GM12878 (cell line): ENCODE measurements at regions not wholly inside any gene's neighbourhood (a gene's known extent, or its start where the extent isn't known, plus 50 kb on each side); places are given as distances from the start of the nearest gene placed in this dataset.

ENCODE experiments used
- ATAC-seq: fragments of 200-7000 bp; cut with Tn5 transposase; 3 replicates; pipeline ENCODE4 v1.9.1; 2020; ENCODE audit warnings: mild to moderate bottlenecking, moderate library complexity
- BruUV-seq: library from RNA; stranded (reverse); fragments of 400-500 nt; replicated peaks from 2 replicates; lab custom pipeline; 2021; lab: Mats Ljungman, UMichigan
- CTCF ChIA-PET: fragments of 300-600 bp; sonication (Branson Sonifier 250); formaldehyde crosslinking; extraction: SDS; loops from one replicate; lab custom pipeline; 2021; ENCODE audit warnings: inconsistent platforms; lab: Yijun Ruan, JAX
- POLR2A ChIA-PET: fragments of 350-600 bp; formaldehyde crosslinking; extraction: SDS; loops from one replicate; lab custom pipeline; 2021; ENCODE audit warnings: inconsistent platforms; lab: Charles Lee
- RAD21 ChIA-PET: fragments of 300-600 bp; sonication (Branson Sonifier 250); formaldehyde crosslinking; loops from one replicate; lab custom pipeline; 2023; ENCODE audit warnings: antibody characterized with exemption; ENCODE audit not compliant: unreplicated experiment; lab: Charles Lee
- SMC1A ChIA-PET: fragments of 300-600 bp; sonication (Branson Sonifier 250); formaldehyde crosslinking; loops from one replicate; lab custom pipeline; 2023; ENCODE audit not compliant: unreplicated experiment, uncharacterized antibody; lab: Charles Lee
- DNase-seq: peaks from one replicate; pipeline ENCODE4 v3.0.0-alpha.2; 2011; ENCODE audit warnings: low read depth, low spot score
- FAIRE-seq: peaks from 3 replicates; lab custom pipeline; 2011; peaks lifted over from hg19 to GRCh38; lab: Jason Lieb, UNC
- H2AFZ ChIP-seq: 2 replicates; pipeline ENCODE4 v1.6.0; 2011; ENCODE audit warnings: low read depth, low read length, control low read depth; ENCODE audit not compliant: control insufficient read depth
- H3K27ac ChIP-seq: 2 replicates; pipeline ENCODE4 v1.5.1; 2011; ENCODE audit warnings: control low read depth; ENCODE audit not compliant: control insufficient read depth, insufficient read depth
- H3K27me3 ChIP-seq, 2 experiments: replicated peaks in 1 of 2; 2 replicates each; pipeline versions ENCODE4 v1.6.0 to v1.6.1; 2011; ENCODE audit warnings: low read length in 1 of 2; ENCODE audit not compliant: control insufficient read depth in 2 of 2, insufficient read depth in 2 of 2
- H3K36me3 ChIP-seq, 2 experiments: 2 replicates each; pipeline ENCODE4 v1.5.1; 2011; ENCODE audit warnings: low read length in 1 of 2; ENCODE audit not compliant: control insufficient read depth in 2 of 2, insufficient read depth in 2 of 2
- H3K4me1 ChIP-seq: 2 replicates; pipeline ENCODE4 v1.6.1; 2011; ENCODE audit warnings: mild to moderate bottlenecking, low read length, moderate library complexity, mixed read lengths; ENCODE audit not compliant: control insufficient read depth, insufficient read depth
- H3K4me2 ChIP-seq: 2 replicates; pipeline ENCODE4 v1.6.0; 2011; ENCODE audit warnings: control low read depth; ENCODE audit not compliant: control insufficient read depth, insufficient read depth
- H3K4me3 ChIP-seq: fragments of 200-600 bp; sonication (generic); 2 replicates; pipeline ENCODE4 v1.5.1; 2016
- H3K79me2 ChIP-seq: 2 replicates; pipeline ENCODE4 v1.6.0; 2011; ENCODE audit warnings: low read length; ENCODE audit not compliant: control insufficient read depth, insufficient read depth
- H3K9ac ChIP-seq: 2 replicates; pipeline ENCODE4 v1.8.0; 2011; ENCODE audit warnings: low read length, control low read depth, mixed read lengths; ENCODE audit not compliant: control insufficient read depth, insufficient read depth
- H3K9me3 ChIP-seq: replicated peaks from 3 replicates; pipeline ENCODE4 v1.5.1; 2011; ENCODE audit warnings: mild to moderate bottlenecking, low read length; ENCODE audit not compliant: control insufficient read depth, insufficient read depth
- H4K20me1 ChIP-seq: 2 replicates; pipeline ENCODE4 v1.6.0; 2011; ENCODE audit not compliant: control insufficient read depth, insufficient read depth
- EED ChIP-seq: sonication (generic); IDR thresholded peaks from 2 replicates; pipeline ENCODE4 v1.6.1; 2016; ENCODE audit warnings: antibody characterized with exemption, low read depth
- ESRRA ChIP-seq: IDR thresholded peaks from 2 replicates; pipeline ENCODE4 v1.6.1; 2012; ENCODE audit warnings: mild to moderate bottlenecking, low read length, improper control_type of control experiment
- ETV6 ChIP-seq, 2 experiments: fragments of 450-650 bp in 1 of 2; IDR thresholded peaks in 1 of 2; conservative IDR thresholded peaks in 1 of 2; 2 replicates each; pipeline ENCODE4 v1.6.1; 2014; ENCODE audit warnings: antibody characterized with exemption in 1 of 2, borderline replicate concordance in 1 of 2, low read depth in 1 of 2, mild to moderate bottlenecking in 1 of 2, moderate library complexity in 1 of 2
- GABPA ChIP-seq: IDR thresholded peaks from 2 replicates; pipeline ENCODE4 v1.6.1; 2014; ENCODE audit warnings: antibody characterized with exemption, low read depth, mild to moderate bottlenecking, inconsistent platforms
- HDAC2 ChIP-seq: fragments of 200-600 bp; sonication (generic); IDR thresholded peaks from 2 replicates; pipeline ENCODE4 v1.6.1; 2017
- NBN ChIP-seq: fragments of 450-650 bp; IDR thresholded peaks from 2 replicates; pipeline ENCODE4 v1.6.1; 2016
- NFYB ChIP-seq: IDR thresholded peaks from 2 replicates; pipeline ENCODE4 v1.6.1; 2011; ENCODE audit warnings: low read depth, mild to moderate bottlenecking, low read length, improper control_type of control experiment, moderate library complexity; ENCODE audit not compliant: insufficient read depth
- PAX8 ChIP-seq: fragments of 450-650 bp; IDR thresholded peaks from 2 replicates; pipeline ENCODE4 v1.6.1; 2017; ENCODE audit warnings: mild to moderate bottlenecking, moderate library complexity
- SIN3A ChIP-seq: IDR thresholded peaks from 2 replicates; pipeline ENCODE4 v1.6.1; 2012; ENCODE audit warnings: low read depth, low read length, improper control_type of control experiment
- SUPT20H ChIP-seq: IDR thresholded peaks from 2 replicates; pipeline ENCODE4 v1.6.1; 2011; ENCODE audit warnings: low read depth, mild to moderate bottlenecking, low read length, moderate library complexity, borderline replicate concordance; ENCODE audit not compliant: control insufficient read depth
- TCF12 ChIP-seq: IDR thresholded peaks from 2 replicates; pipeline ENCODE4 v1.6.1; 2011; ENCODE audit warnings: low read depth, mild to moderate bottlenecking, low read length
- YY1 ChIP-seq: IDR thresholded peaks from 2 replicates; pipeline ENCODE4 v1.6.1; 2011; ENCODE audit warnings: low read depth, mild to moderate bottlenecking, low read length
- WGBS: methylation state at CpG from one replicate; pipeline ENCODE4 v1.1.6; 2016; ENCODE audit warnings: low lambda C conversion rate; ENCODE audit not compliant: insufficient replicate concordance, insufficient coverage; ENCODE audit errors: missing lambda C conversion rate; 5-methylcytosine and 5-hydroxymethylcytosine counted together
- in situ Hi-C: fragments of 300-500 bp; cut with MboI; formaldehyde crosslinking; loops from 9 replicates; pipeline ENCODE4 v1.14.3; 2018; ENCODE audit warnings: mixed read lengths
- intact Hi-C: fragments of 100-400 bp; cut with micrococcal nuclease; formaldehyde crosslinking; loops from one replicate; pipeline ENCODE4 v1.14.2; 2022; ENCODE audit not compliant: unreplicated experiment
- TF ChIP-seq, protein P1 (sequence below): fragments of 150-350 bp; IDR thresholded peaks from 2 replicates; pipeline ENCODE4 v1.6.1; 2014; ENCODE audit warnings: mild to moderate bottlenecking, low read depth, low read length
- TF ChIP-seq, protein P2 (sequence below): fragments of 450-650 bp; IDR thresholded peaks from 2 replicates; pipeline ENCODE4 v1.6.1; 2017; ENCODE audit warnings: borderline replicate concordance

DNA sequence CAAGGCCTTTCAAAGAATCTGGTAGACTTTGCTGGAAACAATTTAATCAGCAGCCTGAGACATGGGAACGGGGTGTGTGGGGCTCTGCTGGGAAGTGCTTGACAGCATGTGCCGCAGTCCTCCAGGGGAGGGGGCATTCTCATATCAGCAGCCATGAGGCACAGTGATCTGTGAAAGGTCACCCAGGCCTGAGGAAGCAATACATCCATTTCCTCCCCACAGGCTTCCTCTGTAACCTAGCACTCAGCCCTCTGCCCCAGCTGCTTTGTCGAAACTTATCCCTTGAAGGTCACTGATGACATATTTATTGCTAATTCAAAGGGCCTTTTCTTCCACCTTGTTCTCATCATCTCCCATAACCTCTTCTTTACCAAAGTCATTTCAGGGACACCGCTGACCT, 103.3 kb downstream of the TNFAIP3 start:
- RAD21 ChIA-PET, result interaction anchor here (2.6 kb wide), 1 partner anchor 20 kb away, joined by 13 read pairs; no protein-coding TSS in a partner anchor
- DNase-seq (no peak), ATAC-seq (peak; percentile 35), FAIRE-seq (peak; percentile 57)
- WGBS, result 23% methylated on average over 4 of the region's 4 CpGs
- TF ChIP-seq TCF12, result no peak
- peak; percentile 59 for TF ChIP-seq GABPA
- no peak for TF ChIP-seq NBN
- no peak for TF ChIP-seq NFYB
- TF ChIP-seq ETV6 (conservative IDR thresholded peaks at IDR 0.05 in 1 of 2, IDR thresholded peaks at IDR 0.05 in 1 of 2; ENCODE audit: borderline replicate concordance in 1 of 2, low read depth in 1 of 2), result peak in 1 of 2 experiments; percentile 88; a peak in 2 of 4 replicates
- TF ChIP-seq EED, result peak; percentile 22; the same call in 1 of the 2 replicates
- TF ChIP-seq YY1, result 0 out of 2 replicates have a peak, but pooled peaks have one; percentile 11
- CTCF ChIA-PET, result interaction anchor here (1.7 to 9.1 kb wide), 6 partner anchors 12 to 266 kb away, joined by 5 to 83 read pairs (median 9); no protein-coding TSS in a partner anchor
- no peak overlapping the region for H3K4me3 ChIP-seq
- in situ Hi-C loops, result no loop called here
- no peaks in the 10 kb centered on the region for H3K9me3 ChIP-seq
- SMC1A ChIA-PET, result interaction anchor here (1.4 to 3.9 kb wide), 5 partner anchors 10 to 266 kb away, joined by 3 to 50 read pairs (median 6); no protein-coding TSS in a partner anchor
- H3K79me2 ChIP-seq, result no peaks in the 10 kb centered on the region
- H3K4me2 ChIP-seq, result peak overlapping the region; percentile 30
- no TSS peak for BruUV-seq
- POLR2A ChIA-PET, result interaction anchor here (0.7 kb wide), 1 partner anchor 74 kb away, joined by 5 read pairs; no protein-coding TSS in a partner anchor
- no peak overlapping the region for H3K9ac ChIP-seq
- no peaks in the 10 kb centered on the region for H3K27me3 ChIP-seq
- no peak overlapping the region for H3K27ac ChIP-seq
- no peaks in the 10 kb centered on the region for H4K20me1 ChIP-seq
- H3K36me3 ChIP-seq, result no peaks in the 10 kb centered on the region
- H3K4me1 ChIP-seq, result peaks cover 33% of the 10 kb centered on the region
- intact Hi-C loops, result no loop called here
- H2AFZ ChIP-seq, result peak overlapping the region; percentile 4; the same call in 1 of the 2 replicates

DNA sequence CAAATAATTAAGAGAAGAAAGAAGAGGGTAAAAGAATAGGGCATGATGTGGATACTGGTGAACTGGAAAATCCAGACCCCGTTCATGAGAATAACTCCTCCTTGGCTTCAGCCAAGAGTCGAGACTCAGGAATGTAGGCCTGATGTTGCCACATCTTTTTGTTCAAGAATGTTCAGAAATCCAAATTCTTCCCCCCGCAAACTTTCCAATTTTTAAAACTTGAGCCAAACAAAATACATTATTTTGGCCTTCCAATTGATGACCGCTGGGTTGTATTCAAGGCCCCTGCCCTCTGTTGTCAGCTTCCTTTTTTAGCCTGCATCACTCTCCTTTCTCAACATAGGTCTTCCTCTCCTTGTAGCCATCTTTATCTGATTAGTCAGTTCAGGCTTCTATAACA, 106.1 kb downstream of the TNFAIP3 start:
- ChIA-PET RAD21 (interaction anchor here (0.6 to 0.7 kb wide), 2 partner anchors 23 to 267 kb away, joined by 3 read pairs; no protein-coding TSS in a partner anchor), POLR2A (no interaction called here), SMC1A (interaction anchor here (1.1 to 3.9 kb wide), 3 partner anchors 15 to 102 kb away, joined by 5 to 50 read pairs (median 14); no protein-coding TSS in a partner anchor), CTCF (interaction anchor here (1.0 to 9.1 kb wide), 2 partner anchors 23 to 266 kb away, joined by 3 to 83 read pairs; no protein-coding TSS in a partner anchor)
- H3K4me1 ChIP-seq, result peaks cover 44% of the 10 kb centered on the region
- intact Hi-C loops (no loop called here), in situ Hi-C loops (no loop called here)
- WGBS, result 98% methylated on average over 4 of the region's 4 CpGs
- H3K9ac ChIP-seq, result no peak overlapping the region
- H3K4me2 ChIP-seq, result no peak overlapping the region
- no peaks in the 10 kb centered on the region for H4K20me1 ChIP-seq
- H3K36me3 ChIP-seq, result no peaks in the 10 kb centered on the region
- no peak overlapping the region for H3K27ac ChIP-seq
- FAIRE-seq (no peak), ATAC-seq (no peak), DNase-seq (no peak)
- H3K4me3 ChIP-seq, result no peak overlapping the region
- no peaks in the 10 kb centered on the region for H3K9me3 ChIP-seq
- no TSS peak for BruUV-seq
- no peaks in the 10 kb centered on the region for H3K79me2 ChIP-seq
- H3K27me3 ChIP-seq, result no peaks in the 10 kb centered on the region
- no peak overlapping the region for H2AFZ ChIP-seq
- no peak for TF ChIP-seq SIN3A
- TF ChIP-seq PAX8, result no peak
- TF ChIP-seq, protein P1, sequence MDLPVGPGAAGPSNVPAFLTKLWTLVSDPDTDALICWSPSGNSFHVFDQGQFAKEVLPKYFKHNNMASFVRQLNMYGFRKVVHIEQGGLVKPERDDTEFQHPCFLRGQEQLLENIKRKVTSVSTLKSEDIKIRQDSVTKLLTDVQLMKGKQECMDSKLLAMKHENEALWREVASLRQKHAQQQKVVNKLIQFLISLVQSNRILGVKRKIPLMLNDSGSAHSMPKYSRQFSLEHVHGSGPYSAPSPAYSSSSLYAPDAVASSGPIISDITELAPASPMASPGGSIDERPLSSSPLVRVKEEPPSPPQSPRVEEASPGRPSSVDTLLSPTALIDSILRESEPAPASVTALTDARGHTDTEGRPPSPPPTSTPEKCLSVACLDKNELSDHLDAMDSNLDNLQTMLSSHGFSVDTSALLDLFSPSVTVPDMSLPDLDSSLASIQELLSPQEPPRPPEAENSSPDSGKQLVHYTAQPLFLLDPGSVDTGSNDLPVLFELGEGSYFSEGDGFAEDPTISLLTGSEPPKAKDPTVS, result no peak
- TF ChIP-seq HDAC2, result no peak
- TF ChIP-seq, protein P2, sequence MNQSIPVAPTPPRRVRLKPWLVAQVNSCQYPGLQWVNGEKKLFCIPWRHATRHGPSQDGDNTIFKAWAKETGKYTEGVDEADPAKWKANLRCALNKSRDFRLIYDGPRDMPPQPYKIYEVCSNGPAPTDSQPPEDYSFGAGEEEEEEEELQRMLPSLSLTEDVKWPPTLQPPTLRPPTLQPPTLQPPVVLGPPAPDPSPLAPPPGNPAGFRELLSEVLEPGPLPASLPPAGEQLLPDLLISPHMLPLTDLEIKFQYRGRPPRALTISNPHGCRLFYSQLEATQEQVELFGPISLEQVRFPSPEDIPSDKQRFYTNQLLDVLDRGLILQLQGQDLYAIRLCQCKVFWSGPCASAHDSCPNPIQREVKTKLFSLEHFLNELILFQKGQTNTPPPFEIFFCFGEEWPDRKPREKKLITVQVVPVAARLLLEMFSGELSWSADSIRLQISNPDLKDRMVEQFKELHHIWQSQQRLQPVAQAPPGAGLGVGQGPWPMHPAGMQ, result no peak
- no peak for TF ChIP-seq SUPT20H
- TF ChIP-seq ESRRA, result no peak
